HEK293 (cell line): ENCODE measurements at regions not wholly inside any gene's neighbourhood (a gene's known extent, or its start where the extent isn't known, plus 50 kb on each side); places are given as distances from the start of the nearest gene placed in this dataset.

Source experiments
- CTCF ChIA-PET: fragments of 350-600 bp; formaldehyde crosslinking; extraction: SDS; loops from one replicate; lab custom pipeline; 2021; ENCODE audit warnings: antibody characterized with exemption; lab: Yijun Ruan, JAX
- POLR2A ChIA-PET: fragments of 300-600 bp; formaldehyde crosslinking; extraction: SDS; loops from one replicate; lab custom pipeline; 2020; ENCODE audit warnings: antibody characterized with exemption, inconsistent platforms; lab: Yijun Ruan, JAX
- H3K27ac ChIP-seq: fragments of 200-500 bp; sonication (Bioruptor generic); 2 replicates; pipeline ENCODE4 v1.5.1; 2014; ENCODE audit warnings: low read depth, low read length, control low read depth, inconsistent platforms; ENCODE audit errors: extremely low read depth
- H3K36me3 ChIP-seq, 2 experiments: fragments of 200-500 bp in 1 of 2; sonication (Bioruptor generic) in 1 of 2; 1 replicate in 1 of 2; 2 replicates in 1 of 2; pipeline ENCODE4 v1.5.1; 2014 to 2017; ENCODE audit warnings: inconsistent platforms in 2 of 2, low read length in 2 of 2; ENCODE audit not compliant: control insufficient read depth in 2 of 2, insufficient read depth in 1 of 2
- H3K4me1 ChIP-seq: fragments of 200-500 bp; sonication (Bioruptor generic); 2 replicates; pipeline ENCODE4 v1.5.1; 2014; ENCODE audit warnings: mild to moderate bottlenecking, low read length, inconsistent platforms; ENCODE audit not compliant: control insufficient read depth, insufficient read depth
- H3K4me3 ChIP-seq: 2 replicates; pipeline ENCODE4 v1.5.1; 2011; ENCODE audit warnings: low read depth, mild to moderate bottlenecking, control low read depth, low read length, moderate library complexity
- H3K9me3 ChIP-seq: fragments of 200-500 bp; sonication (Bioruptor generic); 2 replicates; pipeline ENCODE4 v1.5.1; 2014; ENCODE audit warnings: low read depth, low read length, inconsistent platforms; ENCODE audit not compliant: control insufficient read depth, insufficient read depth
- HOXC10 ChIP-seq: sonication (generic); formaldehyde crosslinking; IDR thresholded peaks from 2 replicates; pipeline ENCODE4 v1.8.1; 2023; ENCODE audit warnings: mild to moderate bottlenecking, missing genetic modification reagents
- KLF16 ChIP-seq: fragments of 450-650 bp; formaldehyde crosslinking; IDR thresholded peaks from 2 replicates; pipeline ENCODE4 v1.5.1; 2017; ENCODE audit warnings: missing biosample characterization, missing genetic modification characterization
- SALL2 ChIP-seq: fragments of 450-650 bp; formaldehyde crosslinking; IDR thresholded peaks from 2 replicates; pipeline ENCODE4 v1.5.0; 2017; ENCODE audit warnings: missing biosample characterization, mild to moderate bottlenecking, missing genetic modification characterization, borderline replicate concordance
- ZBTB49 ChIP-seq: fragments of 450-650 bp; formaldehyde crosslinking; IDR thresholded peaks from 2 replicates; pipeline ENCODE4 v1.5.1; 2016; ENCODE audit warnings: missing biosample characterization, missing genetic modification characterization, low read depth
- ZBTB6 ChIP-seq: fragments of 450-650 bp; formaldehyde crosslinking; IDR thresholded peaks from 2 replicates; pipeline ENCODE4 v1.5.1; 2017; ENCODE audit warnings: missing biosample characterization, missing genetic modification characterization
- ZNF16 ChIP-seq: fragments of 450-650 bp; formaldehyde crosslinking; IDR thresholded peaks from 2 replicates; pipeline ENCODE4 v1.5.1; 2016; ENCODE audit warnings: low read depth, missing biosample characterization, missing genetic modification characterization
- ZNF239 ChIP-seq: fragments of 450-650 bp; formaldehyde crosslinking; IDR thresholded peaks from 2 replicates; pipeline ENCODE4 v1.5.1; 2016; ENCODE audit warnings: missing biosample characterization, missing genetic modification characterization
- ZNF292 ChIP-seq: fragments of 450-650 bp; formaldehyde crosslinking; IDR thresholded peaks from 2 replicates; pipeline ENCODE4 v1.5.1; 2016; ENCODE audit warnings: low read depth, missing biosample characterization, missing genetic modification characterization, borderline replicate concordance
- ZNF350 ChIP-seq: fragments of 450-650 bp; formaldehyde crosslinking; IDR thresholded peaks from 2 replicates; pipeline ENCODE4 v1.5.0; 2017; ENCODE audit warnings: missing biosample characterization, mild to moderate bottlenecking, missing genetic modification characterization
- ZNF398 ChIP-seq: fragments of 450-650 bp; formaldehyde crosslinking; IDR thresholded peaks from 2 replicates; pipeline ENCODE4 v1.5.1; 2017; ENCODE audit warnings: missing biosample characterization, missing genetic modification characterization
- ZNF48 ChIP-seq: fragments of 450-650 bp; formaldehyde crosslinking; IDR thresholded peaks from 2 replicates; pipeline ENCODE4 v1.5.1; 2016; ENCODE audit warnings: missing biosample characterization, missing genetic modification characterization
- ZNF544 ChIP-seq: fragments of 450-650 bp; formaldehyde crosslinking; IDR thresholded peaks from 2 replicates; pipeline ENCODE4 v1.5.0; 2017; ENCODE audit warnings: missing biosample characterization, missing genetic modification characterization
- ZNF560 ChIP-seq: fragments of 450-650 bp; formaldehyde crosslinking; IDR thresholded peaks from 2 replicates; pipeline ENCODE4 v1.5.1; 2017; ENCODE audit warnings: missing biosample characterization, missing genetic modification characterization, borderline replicate concordance
- ZNF561 ChIP-seq: fragments of 450-650 bp; IDR thresholded peaks from 2 replicates; pipeline ENCODE4 v1.5.1; 2018; ENCODE audit warnings: missing biosample characterization, missing genetic modification characterization, borderline replicate concordance
- ZNF580 ChIP-seq: fragments of 450-650 bp; formaldehyde crosslinking; IDR thresholded peaks from 2 replicates; pipeline ENCODE4 v1.5.1; 2016; ENCODE audit warnings: missing biosample characterization, missing genetic modification characterization
- ZNF645 ChIP-seq: fragments of 450-650 bp; formaldehyde crosslinking; IDR thresholded peaks from 2 replicates; pipeline ENCODE4; 2016; ENCODE audit warnings: missing biosample characterization, missing genetic modification characterization
- ZNF777 ChIP-seq: fragments of 450-650 bp; formaldehyde crosslinking; IDR thresholded peaks from 2 replicates; pipeline ENCODE4 v1.5.1; 2017; ENCODE audit warnings: missing biosample characterization, missing genetic modification characterization, borderline replicate concordance
- ZNF792 ChIP-seq: fragments of 450-650 bp; formaldehyde crosslinking; IDR thresholded peaks from 2 replicates; pipeline ENCODE4 v1.5.1; 2016; ENCODE audit warnings: missing biosample characterization, missing genetic modification characterization
- ZSCAN5A ChIP-seq: fragments of 450-650 bp; formaldehyde crosslinking; IDR thresholded peaks from 2 replicates; pipeline ENCODE4 v1.5.1; 2016; ENCODE audit warnings: missing biosample characterization, missing genetic modification characterization
- ZXDB ChIP-seq: fragments of 450-650 bp; formaldehyde crosslinking; IDR thresholded peaks from 2 replicates; pipeline ENCODE4 v1.5.1; 2016; ENCODE audit warnings: missing biosample characterization, missing genetic modification characterization

- TF ChIP-seq ZNF48 (tag by site-specific recombination), result no peak
- no peak for TF ChIP-seq ZNF777 (tag by site-specific recombination)
Measured at GRCh38 chr18:1034971-1035370, 130.3 kb downstream of the ADCYAP1 start (continued).

- Histone ChIP-seq H3K9me3 (no peaks in the 10 kb centered on the region), H3K27ac (no peak overlapping the region), H3K4me1 (no peaks in the 10 kb centered on the region), H3K4me3 (no peak overlapping the region), H3K36me3 (no peaks in the 10 kb centered on the region)
- ChIA-PET POLR2A (no interaction called here), CTCF (no interaction called here)
- TF ChIP-seq ZNF561, result no peak
- no peak for TF ChIP-seq ZNF16
- TF ChIP-seq ZNF292 (tag by site-specific recombination), result no peak
- TF ChIP-seq ZNF560 (tag by site-specific recombination), result no peak
Measured at GRCh38 chr18:1036926-1037325, 132.3 kb downstream of the ADCYAP1 start.

- Histone ChIP-seq H3K27ac (no peak overlapping the region), H3K36me3 (no peaks in the 10 kb centered on the region), H3K9me3 (no peaks in the 10 kb centered on the region), H3K4me1 (no peaks in the 10 kb centered on the region), H3K4me3 (no peak overlapping the region)
- TF ChIP-seq ZNF16 (no peak), ZNF239 (tag by site-specific recombination) (no peak), ZNF580 (tag by site-specific recombination) (no peak), HOXC10 (CRISPR knock-in tag) (no peak), ZNF398 (no peak), KLF16 (no peak), ZXDB (tag by site-specific recombination) (no peak), SALL2 (no peak), ZNF792 (tag by site-specific recombination) (no peak), ZNF544 (tag by site-specific recombination) (no peak), ZBTB6 (tag by site-specific recombination) (no peak), ZSCAN5A (tag by site-specific recombination) (no peak), ZBTB49 (tag by site-specific recombination) (no peak), ZNF645 (tag by site-specific recombination) (no peak), ZNF560 (tag by site-specific recombination) (no peak), ZNF350 (tag by site-specific recombination) (no peak)
- ChIA-PET CTCF (no interaction called here), POLR2A (no interaction called here)
Measured at GRCh38 chr18:1037776-1038175, 133.1 kb downstream of the ADCYAP1 start.
